Epithelial cell of proximal tubule (primary cell): ENCODE measurements at regions not wholly inside any gene's neighbourhood (a gene's known extent, or its start where the extent isn't known, plus 50 kb on each side); places are given as distances from the start of the nearest gene placed in this dataset.

Experiments used
- DNase-seq: peaks from one replicate; pipeline ENCODE4 v3.0.0-alpha.2; 2011; ENCODE audit warnings: low read depth
- H3K4me3 ChIP-seq: 2 replicates; pipeline ENCODE4 v1.5.1; 2011; ENCODE audit warnings: low read depth, mild to moderate bottlenecking, low read length
- TF ChIP-seq, protein P1 (sequence below): conservative IDR thresholded peaks from 2 replicates; pipeline ENCODE4 v1.5.1; 2012; ENCODE audit warnings: low read depth, mild to moderate bottlenecking, low read length

- no peak overlapping the region for H3K4me3 ChIP-seq
- TF ChIP-seq, protein P1, sequence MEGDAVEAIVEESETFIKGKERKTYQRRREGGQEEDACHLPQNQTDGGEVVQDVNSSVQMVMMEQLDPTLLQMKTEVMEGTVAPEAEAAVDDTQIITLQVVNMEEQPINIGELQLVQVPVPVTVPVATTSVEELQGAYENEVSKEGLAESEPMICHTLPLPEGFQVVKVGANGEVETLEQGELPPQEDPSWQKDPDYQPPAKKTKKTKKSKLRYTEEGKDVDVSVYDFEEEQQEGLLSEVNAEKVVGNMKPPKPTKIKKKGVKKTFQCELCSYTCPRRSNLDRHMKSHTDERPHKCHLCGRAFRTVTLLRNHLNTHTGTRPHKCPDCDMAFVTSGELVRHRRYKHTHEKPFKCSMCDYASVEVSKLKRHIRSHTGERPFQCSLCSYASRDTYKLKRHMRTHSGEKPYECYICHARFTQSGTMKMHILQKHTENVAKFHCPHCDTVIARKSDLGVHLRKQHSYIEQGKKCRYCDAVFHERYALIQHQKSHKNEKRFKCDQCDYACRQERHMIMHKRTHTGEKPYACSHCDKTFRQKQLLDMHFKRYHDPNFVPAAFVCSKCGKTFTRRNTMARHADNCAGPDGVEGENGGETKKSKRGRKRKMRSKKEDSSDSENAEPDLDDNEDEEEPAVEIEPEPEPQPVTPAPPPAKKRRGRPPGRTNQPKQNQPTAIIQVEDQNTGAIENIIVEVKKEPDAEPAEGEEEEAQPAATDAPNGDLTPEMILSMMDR: no peak
- no peak for DNase-seq
Observed at GRCh38 chr1:116321766-116322175, 51.3 kb upstream of the ATP1A1 start.

- no peak for DNase-seq
- TF ChIP-seq, protein P1: no peak
- H3K4me3 ChIP-seq: no peak overlapping the region
Observed at GRCh38 chr1:116322752-116323405, 50.2 kb upstream of the ATP1A1 start.
